ENCODE measurements at regions not wholly inside any gene's neighbourhood (a gene's known extent, or its start where the extent isn't known, plus 50 kb on each side); places are given as distances from the start of the nearest gene placed in this dataset.

DNA sequence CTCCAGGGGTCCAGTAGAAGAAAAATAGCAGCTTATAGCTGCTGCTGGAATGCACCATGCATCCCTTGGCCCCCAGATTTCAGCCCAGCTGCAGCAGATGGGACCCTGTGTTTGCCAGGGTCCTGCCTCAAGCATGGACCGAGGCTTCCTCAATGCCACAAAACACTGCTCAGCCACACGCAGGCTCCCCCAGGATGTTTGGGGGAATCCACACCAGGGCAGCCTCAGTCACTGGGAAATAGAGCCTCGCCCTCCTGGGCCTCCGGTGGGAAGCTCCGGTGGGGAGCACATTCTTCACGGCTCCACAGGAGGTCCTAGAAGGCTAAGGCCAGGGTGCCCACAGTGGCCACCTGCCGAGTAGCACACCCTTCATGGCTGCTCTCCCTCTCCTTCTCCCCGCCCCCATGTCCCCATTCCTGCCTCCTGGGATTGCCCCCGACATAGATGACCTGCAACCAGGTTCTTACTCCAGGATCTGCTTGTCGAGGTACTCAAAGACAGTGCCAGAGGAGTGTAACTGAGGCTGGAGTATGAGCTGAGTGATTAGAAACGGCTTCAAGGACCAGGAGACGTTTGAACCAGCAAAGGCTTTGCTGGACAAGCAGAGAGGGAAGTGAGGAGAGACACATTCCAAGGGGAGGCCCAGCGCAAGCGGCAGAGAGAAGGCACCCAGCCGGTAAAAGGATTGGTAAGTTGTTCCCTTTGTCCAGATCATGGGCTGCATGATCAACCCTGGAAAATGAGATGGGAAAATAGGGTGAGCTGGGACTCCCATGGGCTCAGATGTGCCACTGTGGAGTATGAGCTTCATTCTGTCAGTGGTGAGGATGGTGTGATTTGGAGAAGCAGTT, 110.7 kb upstream of the UQCRFS1 start:
- DNase-seq (ENCODE audit: low read depth in 3 of 3): no peak

DNA sequence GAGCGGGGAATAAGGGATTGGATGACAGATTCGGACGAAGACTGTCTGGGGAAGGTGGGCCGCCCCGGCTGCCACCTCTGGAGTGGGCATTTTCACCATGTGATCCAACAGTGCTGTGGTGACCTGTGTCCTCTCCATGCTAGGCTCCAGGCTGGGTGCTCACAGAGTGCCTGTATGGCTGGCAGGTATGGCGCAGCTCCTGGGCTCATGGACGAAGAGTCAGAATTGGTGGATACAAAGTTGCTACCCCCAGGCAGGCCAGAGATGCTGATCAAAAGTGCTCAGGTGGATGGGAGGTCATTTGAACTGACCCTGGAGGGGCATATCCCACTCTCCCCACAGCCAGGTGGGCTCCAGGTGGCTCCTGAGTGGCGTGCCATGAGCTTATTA, 111.3 kb upstream of the UQCRFS1 start:
- DNase-seq (ENCODE audit: low read depth in 3 of 3): no peak

GRCh38 chr19:29324717-29325116, 111.8 kb upstream of the UQCRFS1 start:
- DNase-seq (ENCODE audit: low read depth in 3 of 3): no peak

DNA sequence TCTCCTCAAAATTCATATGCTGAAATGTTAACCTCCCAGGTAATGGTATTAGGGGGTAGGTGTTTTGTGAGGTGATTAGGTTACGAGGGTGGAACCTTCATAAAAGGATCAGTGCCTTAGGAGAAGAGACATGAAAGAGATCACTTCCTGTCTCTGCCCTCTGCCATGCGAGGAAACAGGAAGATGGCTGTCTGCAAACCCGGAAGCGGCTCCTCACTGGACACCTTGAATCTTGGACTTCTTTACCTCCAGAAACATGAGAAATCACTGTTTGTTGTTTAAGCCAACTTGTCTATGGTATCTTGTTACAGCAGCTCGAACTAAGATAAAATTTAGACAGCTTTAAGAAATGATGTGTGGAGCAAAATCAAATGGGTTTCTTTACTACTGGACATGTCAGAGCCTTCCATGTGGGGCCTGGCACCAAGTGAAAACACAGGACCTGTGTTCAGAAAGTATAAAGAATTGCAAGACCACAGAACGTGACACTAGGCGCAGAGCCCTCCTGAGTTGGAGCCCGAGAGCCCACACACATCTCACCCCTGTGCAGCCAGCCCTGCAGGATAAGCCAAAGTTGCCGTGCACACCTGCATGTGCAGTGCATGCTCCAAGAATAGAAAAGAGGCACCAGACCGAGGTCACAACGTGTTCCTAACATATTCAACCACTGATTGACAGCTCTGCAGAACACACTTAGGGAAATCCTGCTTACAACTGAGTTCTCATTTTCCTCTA, 112.5 kb upstream of the UQCRFS1 start:
- no peak for DNase-seq (ENCODE audit: low read depth in 3 of 3)

DNA sequence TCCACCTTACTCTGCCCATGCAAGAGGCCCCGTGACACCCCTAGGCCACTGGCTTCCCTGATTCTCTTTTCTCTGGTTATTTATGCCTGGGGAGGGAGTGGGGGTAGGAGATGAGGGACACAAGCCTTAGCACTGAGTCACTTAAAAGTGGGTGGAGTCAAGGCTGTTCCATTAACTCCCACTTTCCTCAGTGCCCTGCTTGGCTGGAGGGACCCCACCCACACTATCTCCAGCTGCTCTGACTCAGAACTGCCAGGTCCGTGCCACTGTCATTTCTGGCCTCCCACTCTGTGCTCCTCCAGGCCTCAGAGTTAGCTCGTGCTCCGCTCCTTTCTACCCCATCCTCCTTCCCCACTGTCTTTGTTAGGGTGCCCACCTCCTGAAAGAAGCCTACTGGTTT, 113.4 kb upstream of the UQCRFS1 start:
- DNase-seq (ENCODE audit: low read depth in 3 of 3): no peak

GRCh38 chr19:29326849-29327840, 114.2 kb upstream of the UQCRFS1 start:
- DNase-seq (ENCODE audit: low read depth in 3 of 3): no peak

- no peak for DNase-seq (ENCODE audit: low read depth in 3 of 3)
These were observed 115.6 kb upstream of the UQCRFS1 start for GRCh38 chr19:29328586-29328985.

GRCh38 chr19:29329460-29330134, 116.6 kb upstream of the UQCRFS1 start:
- DNase-seq (ENCODE audit: low read depth in 3 of 3): no peak

GRCh38 chr19:29336425-29336824, 123.5 kb upstream of the UQCRFS1 start:
- DNase-seq (ENCODE audit: low read depth in 3 of 3): no peak

- DNase-seq (ENCODE audit: low read depth in 3 of 3): no peak
These were observed 124.1 kb upstream of the UQCRFS1 start for GRCh38 chr19:29337029-29337428.

DNA sequence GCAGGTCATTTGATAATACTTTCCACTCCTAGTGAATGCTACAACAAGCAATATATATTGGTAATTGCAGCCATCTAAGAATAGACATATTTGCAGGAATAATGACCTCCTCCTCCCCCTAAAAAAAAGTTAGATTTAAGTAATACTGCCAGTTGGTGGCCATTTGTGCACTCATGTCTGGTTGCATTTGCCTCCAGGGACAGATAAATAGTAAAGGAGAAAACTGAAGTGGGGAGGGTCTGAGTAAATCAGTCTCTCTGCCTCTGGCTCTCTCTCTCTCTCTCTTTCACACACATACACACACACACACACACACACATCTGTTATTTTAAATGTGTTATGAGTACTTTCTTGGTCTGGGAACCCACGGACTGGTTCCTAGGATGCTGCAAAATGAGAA, 125.5 kb upstream of the UQCRFS1 start:
- DNase-seq (ENCODE audit: low read depth in 3 of 3): no peak

DNA sequence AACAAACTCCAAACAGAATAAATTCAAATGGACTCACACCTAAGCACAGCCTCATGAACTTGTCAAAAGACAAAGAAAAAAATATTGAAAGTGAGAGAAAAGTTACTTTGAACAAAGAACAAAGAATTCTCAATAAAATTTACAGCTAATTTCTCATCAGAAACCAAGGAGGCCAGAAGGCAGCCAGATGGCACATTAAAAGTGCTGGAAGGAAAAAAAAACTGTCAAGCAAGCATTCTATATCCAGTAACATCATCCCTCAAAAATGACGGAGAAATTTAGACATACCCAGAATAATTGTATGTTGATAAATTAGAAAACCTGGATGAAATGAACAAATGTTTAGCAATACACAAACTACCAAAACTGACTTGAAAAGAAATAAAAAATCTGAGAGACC, 129.8 kb upstream of the UQCRFS1 start:
- DNase-seq (ENCODE audit: low read depth in 3 of 3): no peak

GRCh38 chr19:29364224-29364726, 151.3 kb upstream of the UQCRFS1 start:
- DNase-seq (ENCODE audit: low read depth in 3 of 3): no peak

DNA sequence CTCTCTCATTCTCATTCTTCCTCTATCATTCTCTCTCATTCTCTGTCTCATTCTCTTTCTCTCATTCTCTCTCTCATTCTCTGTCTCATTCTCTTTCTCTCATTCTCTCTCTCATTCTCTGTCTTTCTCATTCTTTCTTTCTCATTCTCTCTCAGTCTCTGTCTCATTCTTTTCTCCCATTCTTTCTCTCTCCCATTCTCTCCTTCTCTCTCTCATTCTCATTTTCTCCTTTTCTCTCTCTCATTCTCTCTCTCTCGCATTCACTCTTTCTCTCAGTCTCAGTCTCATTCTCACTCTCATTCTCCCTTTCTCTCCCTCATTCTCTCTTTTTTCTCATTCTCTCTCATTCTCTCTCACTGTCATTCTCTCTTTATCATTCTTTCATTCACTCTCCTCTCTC, 152.0 kb upstream of the UQCRFS1 start:
- DNase-seq (ENCODE audit: low read depth in 3 of 3): no peak

- no peak for DNase-seq (ENCODE audit: low read depth in 3 of 3)
These were observed 153.0 kb upstream of the UQCRFS1 start for GRCh38 chr19:29365836-29366417.

DNA sequence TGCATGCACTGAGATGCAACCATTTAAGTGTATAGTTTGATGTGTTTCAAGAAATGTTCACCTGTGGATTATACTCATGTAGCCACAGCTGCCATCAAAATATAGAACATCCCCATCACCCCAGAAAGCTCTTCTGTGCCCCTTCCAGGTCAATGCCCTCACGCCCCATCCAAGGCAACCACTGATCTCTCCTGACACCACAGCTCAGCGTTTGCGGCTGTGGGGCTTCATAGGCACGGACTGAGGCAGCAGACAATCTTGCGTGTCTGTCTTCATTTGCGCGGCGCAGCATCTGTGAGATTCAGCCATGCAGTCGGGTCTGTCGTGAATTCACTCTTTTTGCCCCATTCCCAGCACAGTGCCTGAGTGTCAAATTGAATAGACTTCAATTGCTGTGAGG, 153.8 kb upstream of the UQCRFS1 start:
- no peak for DNase-seq (ENCODE audit: low read depth in 3 of 3)

DNA sequence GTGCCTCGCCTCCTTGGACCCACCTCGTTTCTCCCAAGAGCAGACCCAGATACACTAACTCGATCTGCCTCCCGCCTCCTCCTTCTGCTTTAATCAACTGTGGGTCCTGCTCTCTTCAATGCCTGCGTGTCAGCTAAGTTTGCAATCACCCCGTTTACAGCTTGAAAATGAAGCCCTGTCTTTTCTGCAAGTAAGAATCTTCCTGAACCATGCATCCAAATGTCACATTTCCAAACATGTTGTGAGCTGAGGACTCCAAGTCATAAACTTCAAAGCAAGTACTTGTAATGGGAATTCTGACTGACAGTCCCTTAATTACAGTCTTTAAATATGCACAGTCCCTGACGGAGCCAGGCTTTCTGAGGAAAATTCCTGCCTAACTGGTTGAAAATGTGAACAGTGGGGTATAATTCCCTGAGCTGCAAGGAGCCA, 154.9 kb upstream of the UQCRFS1 start:
- no peak for DNase-seq (ENCODE audit: low read depth in 3 of 3)

- no peak for DNase-seq (ENCODE audit: low read depth in 3 of 3)
These were observed 155.5 kb upstream of the VSTM2B start for GRCh38 chr19:29370276-29370675.

DNA sequence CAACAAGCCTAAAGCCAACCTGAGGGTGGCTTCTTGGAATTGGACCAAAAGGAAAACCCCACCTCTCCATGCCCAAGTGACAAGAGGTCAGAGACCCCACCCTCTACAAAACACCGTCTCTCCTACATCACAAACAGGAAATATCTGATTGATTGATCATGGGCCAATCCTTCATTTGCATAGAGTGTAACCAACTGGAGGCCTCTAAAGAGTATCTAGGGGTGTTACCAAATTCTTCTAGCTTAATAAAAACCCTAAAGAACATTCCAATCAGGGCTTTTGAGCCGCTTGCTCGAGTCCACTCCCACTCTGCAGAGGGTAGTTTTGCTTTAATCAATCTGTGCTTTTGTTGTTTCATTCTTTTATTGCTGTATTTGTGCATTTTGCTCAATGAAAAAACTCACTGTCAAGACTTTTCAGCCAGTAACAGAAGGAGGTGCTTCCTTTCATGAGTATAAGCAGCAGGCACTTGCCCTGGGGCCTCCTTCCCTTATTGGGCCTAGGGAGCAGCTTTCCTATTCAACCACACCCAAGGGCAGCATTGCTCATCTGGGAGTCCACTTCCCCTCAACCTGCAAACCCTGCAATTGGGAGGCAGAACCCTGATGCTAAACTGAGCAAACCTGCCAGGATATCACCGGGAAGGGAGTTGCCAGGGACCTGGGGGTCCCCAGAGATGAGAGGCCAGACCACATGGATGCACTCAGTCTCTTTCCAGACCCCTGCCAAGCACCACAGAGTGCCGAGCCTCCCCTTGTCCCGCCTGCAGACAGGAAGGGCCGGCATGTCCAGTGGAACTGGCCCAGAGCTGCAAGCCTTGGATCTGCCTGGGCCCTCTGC, 154.3 kb upstream of the VSTM2B start:
- DNase-seq (ENCODE audit: low read depth in 3 of 3): no peak

DNA sequence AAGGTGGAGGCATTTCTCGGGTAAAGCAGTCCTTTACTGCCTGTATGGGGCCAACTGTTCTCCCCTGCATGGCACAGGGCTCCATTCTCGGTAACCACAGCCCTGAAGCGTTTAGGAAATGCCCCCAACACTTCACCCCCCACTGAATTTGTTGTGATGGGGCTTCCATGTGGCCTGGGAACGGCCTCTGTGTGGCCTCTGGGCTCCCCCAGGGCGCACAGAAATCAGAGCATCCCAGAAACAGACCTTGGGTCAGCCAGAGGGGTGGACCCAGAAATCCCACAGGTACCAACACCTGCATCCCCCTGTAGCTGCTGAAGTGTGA, 153.7 kb upstream of the VSTM2B start:
- no peak for DNase-seq (ENCODE audit: low read depth in 3 of 3)

All from stimulated activated CD4-positive, alpha-beta T cell treated with anti-CD3 and anti-CD28 coated beads, TNF-alpha, amount 100 ng/mL, for 48 hours (primary cell).